ENCODE measurements at regions not wholly inside any gene's neighbourhood (a gene's known extent, or its start where the extent isn't known, plus 50 kb on each side); places are given as distances from the start of the nearest gene placed in this dataset.

GRCh38 chr12:43277651-43278540 lies 274.1 kb downstream of the ADAMTS20 start:
- no peak overlapping the region for H3K4me3 ChIP-seq
- no peaks in the 10 kb centered on the region for H3K4me1 ChIP-seq
- H3K27ac ChIP-seq, result no peak overlapping the region
- no peak for TF ChIP-seq CTCF (IDR thresholded peaks at IDR 0.05)
- intact Hi-C loops (cut with DNase I), result no loop called here
- no peaks in the 10 kb centered on the region for H3K9me3 ChIP-seq
- DNase-seq (no peak), ATAC-seq (no peak)
- no peaks in the 10 kb centered on the region for H3K36me3 ChIP-seq
- no peaks in the 10 kb centered on the region for H3K27me3 ChIP-seq (ENCODE audit: low read depth)

- no peaks in the 10 kb centered on the region for H3K9me3 ChIP-seq
- ATAC-seq, result no peak
- no peaks in the 10 kb centered on the region for H3K36me3 ChIP-seq
- H3K4me3 ChIP-seq, result no peak overlapping the region
- H3K27ac ChIP-seq, result no peak overlapping the region
- no peaks in the 10 kb centered on the region for H3K27me3 ChIP-seq (ENCODE audit: low read depth)
- intact Hi-C loops (cut with DNase I), result no loop called here
- H3K4me1 ChIP-seq, result no peaks in the 10 kb centered on the region
- DNase-seq, result no peak
- TF ChIP-seq CTCF (IDR thresholded peaks at IDR 0.05), result no peak
These were observed 278.5 kb downstream of the ADAMTS20 start for GRCh38 chr12:43273467-43273866.

- intact Hi-C loops (cut with DNase I), result no loop called here
- Histone ChIP-seq H3K4me3 (no peak overlapping the region), H3K27me3 (ENCODE audit: low read depth) (no peaks in the 10 kb centered on the region), H3K27ac (no peak overlapping the region), H3K9me3 (no peaks in the 10 kb centered on the region), H3K36me3 (no peaks in the 10 kb centered on the region), H3K4me1 (no peaks in the 10 kb centered on the region)
- ATAC-seq (no peak), DNase-seq (no peak)
- no peak for TF ChIP-seq CTCF (IDR thresholded peaks at IDR 0.05)
These were observed 280.3 kb downstream of the ADAMTS20 start for GRCh38 chr12:43271659-43272058.

- no peak overlapping the region for H3K4me3 ChIP-seq
- no peak for TF ChIP-seq CTCF (IDR thresholded peaks at IDR 0.05)
- intact Hi-C loops (cut with DNase I), result no loop called here
- H3K27me3 ChIP-seq (ENCODE audit: low read depth), result no peaks in the 10 kb centered on the region
- H3K4me1 ChIP-seq, result no peaks in the 10 kb centered on the region
- H3K9me3 ChIP-seq, result no peaks in the 10 kb centered on the region
- no peak overlapping the region for H3K27ac ChIP-seq
- no peak for ATAC-seq
- no peak for DNase-seq
- H3K36me3 ChIP-seq, result no peaks in the 10 kb centered on the region
These were observed 284.2 kb downstream of the ADAMTS20 start for GRCh38 chr12:43267818-43268217.

GRCh38 chr12:43261701-43262100 lies 290.3 kb downstream of the ADAMTS20 start:
- Histone ChIP-seq H3K36me3 (no peaks in the 10 kb centered on the region), H3K27me3 (ENCODE audit: low read depth) (no peaks in the 10 kb centered on the region), H3K4me3 (no peak overlapping the region), H3K27ac (no peak overlapping the region), H3K9me3 (no peaks in the 10 kb centered on the region), H3K4me1 (no peaks in the 10 kb centered on the region)
- ATAC-seq (no peak), DNase-seq (no peak)
- intact Hi-C loops (cut with DNase I), result no loop called here
- no peak for TF ChIP-seq CTCF (IDR thresholded peaks at IDR 0.05)

Measured in lower lobe of right lung (tissue), 2 donors.